GM19463 (cell line): ENCODE measurements at regions not wholly inside any gene's neighbourhood (a gene's known extent, or its start where the extent isn't known, plus 50 kb on each side); places are given as distances from the start of the nearest gene placed in this dataset.
"Not testable (repeated sequence)": the region's sequence is repeated elsewhere in the genome, so short reads cannot be mapped to it uniquely, and the experiment has no call there.

Source experiments
- ATAC-seq: cut with Tn5 transposase; IDR thresholded peaks from one replicate; pipeline ENCODE4 v1.9.1; 2021; ENCODE audit warnings: mild to moderate bottlenecking, moderate library complexity; ENCODE audit not compliant: unreplicated experiment

- ATAC-seq, result no peak
These were observed 943.8 kb upstream of the SOX9 start for GRCh38 chr17:71176928-71177443.

GRCh38 chr17:71180801-71181385, 939.9 kb upstream of the SOX9 start:
- ATAC-seq, result no peak

- no peak for ATAC-seq
These were observed 937.7 kb upstream of the SOX9 start for GRCh38 chr17:71183066-71183660.

GRCh38 chr17:71184716-71185115, 936.1 kb upstream of the SOX9 start:
- no peak for ATAC-seq

DNA sequence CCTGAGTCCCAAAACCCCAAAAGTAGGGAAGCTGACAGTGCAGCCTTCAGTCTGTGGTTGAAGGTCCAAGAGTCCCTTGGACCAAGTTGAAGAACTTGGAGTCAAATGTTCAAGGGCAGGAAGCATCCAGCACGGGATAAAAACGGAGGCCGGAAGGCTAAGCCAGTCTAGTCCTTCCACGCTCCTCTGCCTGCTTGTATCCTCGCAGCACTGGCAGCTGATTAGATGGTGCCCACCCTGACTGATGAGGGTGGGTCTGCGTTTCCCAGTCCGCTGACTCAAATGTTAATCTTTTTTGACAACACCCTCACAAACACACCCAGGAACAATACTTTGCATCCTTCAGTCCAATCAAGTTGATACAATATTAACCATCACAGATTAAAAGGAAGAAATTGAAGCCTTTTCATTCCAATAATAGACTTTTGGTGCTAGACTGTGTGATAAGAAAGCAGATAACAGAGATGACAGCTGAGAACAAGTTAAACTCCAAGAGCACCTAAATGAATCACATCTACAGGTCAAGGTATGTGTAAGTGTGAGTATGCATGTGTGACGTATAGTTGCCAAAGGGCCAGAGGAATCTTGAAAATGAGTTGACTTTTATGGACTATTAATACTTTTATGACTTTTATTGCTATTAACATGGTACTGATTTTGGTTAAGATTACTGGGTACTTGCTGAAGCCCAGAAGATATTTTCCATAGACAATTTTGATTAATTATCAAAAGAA, 933.5 kb upstream of the SOX9 start:
- ATAC-seq, result no peak

- no peak for ATAC-seq
These were observed 931.9 kb upstream of the SOX9 start for GRCh38 chr17:71188811-71189492.

DNA sequence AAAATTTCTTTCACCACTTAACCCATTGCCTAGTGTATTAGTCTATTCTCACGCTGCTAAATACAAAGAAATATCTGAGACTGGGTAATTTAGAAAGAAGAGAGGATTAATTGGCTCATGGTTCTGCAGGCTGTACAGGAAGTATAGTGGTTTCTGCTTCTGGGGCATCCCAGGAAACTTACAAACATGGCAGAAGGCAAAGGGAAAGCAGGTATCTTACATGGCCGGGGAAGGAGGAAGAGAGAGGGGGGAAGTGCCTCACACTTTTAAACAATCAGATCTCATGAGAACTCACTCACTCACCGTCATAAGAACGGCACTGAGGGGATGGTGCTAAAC, 931.4 kb upstream of the SOX9 start:
- ATAC-seq, result no peak

GRCh38 chr17:71192039-71192555, 928.7 kb upstream of the SOX9 start:
- ATAC-seq, result no peak

GRCh38 chr17:71192848-71193247, 928.0 kb upstream of the SOX9 start:
- no peak for ATAC-seq

GRCh38 chr17:71200597-71200996, 920.2 kb upstream of the SOX9 start:
- no peak for ATAC-seq

- no peak for ATAC-seq
These were observed 919.2 kb upstream of the SOX9 start for GRCh38 chr17:71201639-71202038.

DNA sequence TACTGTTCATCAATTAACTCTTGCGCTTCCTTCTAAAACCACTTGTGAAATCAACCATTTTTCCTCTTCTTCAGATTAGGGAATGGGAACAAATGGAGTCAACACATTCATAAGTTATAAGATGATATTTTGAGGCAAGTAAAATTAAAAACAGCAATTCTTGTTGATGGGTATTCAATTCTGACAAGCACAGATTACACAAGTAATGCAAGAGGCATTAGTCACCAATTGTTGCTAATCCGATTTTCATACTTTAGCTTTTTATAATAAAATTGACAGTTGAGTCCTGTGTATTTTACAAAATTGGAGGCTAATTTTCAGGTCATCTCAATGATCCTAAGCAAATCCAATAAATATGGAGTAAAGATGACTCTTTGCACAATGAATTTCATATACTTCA, 918.4 kb upstream of the SOX9 start:
- ATAC-seq, result no peak

- ATAC-seq, result no peak
These were observed 916.9 kb upstream of the SOX9 start for GRCh38 chr17:71203953-71204352.

DNA sequence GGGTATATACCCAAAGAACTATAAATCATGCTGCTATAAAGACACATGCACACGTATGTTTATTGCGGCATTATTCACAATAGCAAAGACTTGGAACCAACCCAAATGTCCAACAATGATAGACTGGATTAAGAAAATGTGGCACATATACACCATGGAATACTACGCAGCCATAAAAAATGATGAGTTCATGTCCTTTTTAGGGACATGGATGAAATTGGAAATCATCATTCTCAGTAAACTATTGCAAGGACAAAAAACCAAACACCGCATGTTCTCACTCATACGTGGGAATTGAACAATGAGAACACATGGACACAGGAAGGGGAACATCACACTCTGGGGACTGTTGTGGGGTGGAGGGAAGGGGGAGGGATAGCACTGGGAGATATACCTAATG, 914.9 kb upstream of the SOX9 start:
- ATAC-seq, result not testable (repeated sequence)

DNA sequence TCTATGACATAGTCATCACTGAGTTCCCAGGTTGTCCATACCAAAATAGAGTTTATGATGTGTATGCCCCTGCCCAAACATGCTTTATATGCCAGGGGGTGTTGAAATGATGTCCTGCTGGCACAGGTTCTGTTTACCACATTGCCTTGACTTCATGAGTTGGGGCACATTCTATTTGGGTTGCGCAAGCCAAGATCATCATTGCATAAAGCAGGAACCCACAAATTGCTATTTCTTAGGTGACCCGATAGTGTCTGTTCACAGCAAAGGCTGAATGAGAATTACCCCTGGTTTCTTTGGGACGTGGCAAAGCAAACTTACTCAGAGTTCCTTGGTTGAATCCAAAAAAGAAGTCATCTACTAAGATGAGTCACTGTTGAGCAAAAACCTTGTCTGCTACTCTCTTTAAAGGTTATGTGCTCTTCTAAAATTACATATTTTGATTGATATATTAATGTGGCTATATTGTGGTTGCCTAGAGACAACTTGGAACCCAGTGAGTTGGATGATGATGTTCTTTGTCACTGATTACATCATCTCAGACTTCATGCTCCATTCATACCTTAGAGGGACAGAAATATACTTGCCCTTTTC, 912.6 kb upstream of the SOX9 start:
- ATAC-seq, result no peak

DNA sequence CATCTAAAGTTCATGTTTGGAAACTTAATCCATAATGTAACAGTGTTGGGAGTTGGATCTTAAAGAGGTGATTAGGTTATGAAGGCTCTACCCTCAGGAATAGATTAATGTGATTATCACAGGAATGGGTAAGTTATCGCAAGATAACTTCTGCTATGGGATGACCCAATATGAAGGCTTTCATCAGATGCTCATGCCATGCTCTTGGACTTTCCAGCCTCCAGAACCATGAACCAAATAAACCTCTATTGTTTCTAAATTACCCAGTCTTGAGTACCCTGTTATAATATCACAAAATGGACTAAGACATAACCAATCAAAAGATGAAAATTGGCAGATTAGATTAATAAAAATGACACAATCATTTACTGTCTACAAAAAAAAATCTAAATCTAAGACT, 906.9 kb upstream of the SOX9 start:
- no peak for ATAC-seq

- no peak for ATAC-seq
These were observed 903.1 kb upstream of the SOX9 start for GRCh38 chr17:71217769-71218168.

DNA sequence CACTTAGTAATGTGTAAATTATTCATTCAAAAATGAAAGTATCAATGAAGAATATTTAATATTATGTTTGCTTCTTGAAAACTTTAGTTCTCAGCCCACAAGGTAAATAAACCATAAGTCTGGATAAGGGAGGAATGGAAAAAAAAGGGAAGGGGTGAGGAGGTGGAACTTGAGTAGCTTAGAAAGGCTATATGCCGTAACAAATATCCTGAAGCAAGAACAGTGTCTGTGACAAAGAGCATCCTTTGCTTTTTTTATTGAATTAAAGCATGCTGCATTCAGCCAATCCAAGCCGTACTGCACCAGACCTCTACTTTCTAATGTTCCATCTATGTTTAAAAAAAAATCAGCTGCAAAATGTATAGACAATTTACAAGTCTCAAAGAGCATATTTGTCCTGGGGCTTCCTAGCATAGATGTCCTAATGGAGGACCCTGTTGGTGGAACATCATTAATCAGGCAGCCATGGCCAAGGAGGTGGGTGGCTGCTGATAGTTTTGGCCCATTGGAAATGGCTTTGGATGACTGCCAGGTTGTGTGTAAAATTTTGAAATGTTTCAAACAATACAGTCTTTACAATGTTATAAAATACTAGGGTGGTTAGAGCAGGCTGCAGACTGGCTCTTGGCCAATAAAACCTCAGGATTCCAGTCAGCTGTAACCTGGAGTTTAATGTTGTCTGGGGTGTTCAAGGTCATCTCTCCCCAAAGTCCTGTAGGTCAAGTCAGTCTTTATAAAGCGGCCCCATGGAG, 895.8 kb upstream of the SOX9 start:
- no peak for ATAC-seq

DNA sequence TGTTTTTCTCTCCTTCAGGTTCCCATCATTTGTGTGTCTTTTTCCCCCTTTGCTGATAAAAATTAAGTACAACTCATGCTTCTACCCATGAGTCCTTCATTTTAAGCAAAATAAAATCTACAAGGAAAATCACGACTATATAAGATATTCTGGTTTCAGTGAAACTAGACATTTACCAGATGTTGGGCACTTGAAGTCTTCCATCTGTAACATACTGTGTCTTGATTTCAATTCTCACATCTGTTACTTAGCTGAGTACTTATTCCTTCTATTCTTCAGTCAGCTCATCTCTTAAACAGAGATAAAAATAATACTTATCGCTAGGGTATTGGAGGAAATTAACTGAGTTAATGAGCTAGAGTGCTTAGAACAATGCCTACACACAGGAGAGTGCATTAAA, 893.0 kb upstream of the SOX9 start:
- no peak for ATAC-seq

DNA sequence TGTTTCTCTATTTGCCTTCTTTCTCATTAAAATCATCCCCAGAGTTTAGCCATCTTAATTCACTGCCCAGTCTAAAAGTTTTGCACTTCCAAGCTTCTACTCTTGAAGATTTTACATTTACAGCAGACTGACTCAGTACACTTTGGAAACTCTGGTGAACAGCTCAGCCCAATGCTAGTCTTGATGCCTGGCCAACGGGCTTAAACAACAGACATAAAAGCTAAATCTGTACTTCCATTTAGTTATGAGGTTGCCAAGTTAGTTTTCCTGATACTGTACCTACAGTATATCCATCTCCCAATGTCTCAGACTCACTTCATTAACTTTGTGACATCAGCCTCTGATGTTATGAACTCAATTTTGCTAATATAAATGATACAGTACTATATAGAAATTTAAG, 891.8 kb upstream of the SOX9 start:
- ATAC-seq, result no peak
